ENCODE measurements at regions not wholly inside any gene's neighbourhood (a gene's known extent, or its start where the extent isn't known, plus 50 kb on each side); places are given as distances from the start of the nearest gene placed in this dataset.

DNA sequence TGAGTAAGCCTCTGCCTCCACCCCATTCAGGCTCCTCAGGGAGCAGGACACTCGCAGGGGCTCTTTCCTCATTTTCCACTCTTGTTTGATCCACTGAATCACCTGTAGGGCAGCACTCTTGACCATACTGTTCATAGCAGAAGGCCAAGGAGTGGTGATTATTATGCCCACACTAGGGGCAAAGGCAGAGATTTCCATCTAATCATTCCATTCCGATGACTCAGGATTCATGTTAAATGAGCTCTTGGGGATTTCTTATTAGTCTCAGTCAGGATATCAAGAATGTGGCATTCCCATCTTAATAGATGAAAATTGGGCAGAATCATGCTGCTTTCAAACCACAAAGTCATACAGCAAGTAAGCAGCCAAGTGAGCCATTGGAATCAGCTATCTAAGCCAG, 101.9 kb upstream of the MOCS1 start:
- ChIA-PET POLR2A (ENCODE audit: unreplicated experiment) (no interaction called here), CTCF (no interaction called here)
- Histone ChIP-seq H3K27ac (no peak overlapping the region), H3K4me3 (no peak overlapping the region), H3K9me2 (ENCODE audit: insufficient read depth) (no peaks in the 10 kb centered on the region), H3K36me3 (ENCODE audit: low read depth) (no peaks in the 10 kb centered on the region), H3K4me1 (replicated peaks; ENCODE audit: insufficient read depth) (no peaks in the 10 kb centered on the region), H4K20me1 (ENCODE audit: insufficient read depth) (no peaks in the 10 kb centered on the region), H2AFZ (no peak overlapping the region), H3K27me3 (ENCODE audit: insufficient read depth, low read depth) (0 out of 2 replicates have a peak, but pooled peaks cover 1% of the 10 kb centered on the region), H3K9me3 (ENCODE audit: insufficient read depth, low read depth) (no peaks in the 10 kb centered on the region), H3K4me2 (no peak overlapping the region), H3F3A (ENCODE audit: insufficient read depth, low read depth) (no peaks in the 10 kb centered on the region), H3K79me2 (ENCODE audit: low read depth) (no peaks in the 10 kb centered on the region)
- intact Hi-C loops (cut with micrococcal nuclease; ENCODE audit: unreplicated experiment) = no loop called here
- no peak for TF ChIP-seq EZH2 (IDR thresholded peaks at IDR 0.05; ENCODE audit: low read depth)
- TF ChIP-seq, protein P1, sequence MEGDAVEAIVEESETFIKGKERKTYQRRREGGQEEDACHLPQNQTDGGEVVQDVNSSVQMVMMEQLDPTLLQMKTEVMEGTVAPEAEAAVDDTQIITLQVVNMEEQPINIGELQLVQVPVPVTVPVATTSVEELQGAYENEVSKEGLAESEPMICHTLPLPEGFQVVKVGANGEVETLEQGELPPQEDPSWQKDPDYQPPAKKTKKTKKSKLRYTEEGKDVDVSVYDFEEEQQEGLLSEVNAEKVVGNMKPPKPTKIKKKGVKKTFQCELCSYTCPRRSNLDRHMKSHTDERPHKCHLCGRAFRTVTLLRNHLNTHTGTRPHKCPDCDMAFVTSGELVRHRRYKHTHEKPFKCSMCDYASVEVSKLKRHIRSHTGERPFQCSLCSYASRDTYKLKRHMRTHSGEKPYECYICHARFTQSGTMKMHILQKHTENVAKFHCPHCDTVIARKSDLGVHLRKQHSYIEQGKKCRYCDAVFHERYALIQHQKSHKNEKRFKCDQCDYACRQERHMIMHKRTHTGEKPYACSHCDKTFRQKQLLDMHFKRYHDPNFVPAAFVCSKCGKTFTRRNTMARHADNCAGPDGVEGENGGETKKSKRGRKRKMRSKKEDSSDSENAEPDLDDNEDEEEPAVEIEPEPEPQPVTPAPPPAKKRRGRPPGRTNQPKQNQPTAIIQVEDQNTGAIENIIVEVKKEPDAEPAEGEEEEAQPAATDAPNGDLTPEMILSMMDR (conservative IDR thresholded peaks at IDR 0.05) = no peak
- DNase-seq = no peak
- BruUV-seq (replicated peaks) = no TSS peak

DNA sequence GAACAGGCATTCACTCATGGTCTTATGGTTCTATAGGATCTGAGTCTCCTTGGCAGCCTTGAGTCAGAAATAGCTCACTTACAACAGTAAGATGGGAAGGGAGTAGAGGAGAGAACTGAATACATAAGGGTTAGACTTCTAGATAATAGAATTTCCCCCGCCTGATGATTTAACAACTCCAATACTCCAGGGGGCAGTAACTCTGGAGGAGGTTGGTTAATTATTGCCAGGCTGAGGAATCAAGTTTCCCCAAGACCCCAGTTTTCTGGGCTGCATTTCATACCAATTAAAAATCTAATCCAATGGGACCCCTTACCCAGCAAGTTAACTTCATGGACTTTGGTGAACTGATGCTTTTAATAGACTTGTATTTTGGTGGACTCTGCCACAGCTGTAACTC, 94.2 kb upstream of the MOCS1 start:
- ChIA-PET POLR2A (ENCODE audit: unreplicated experiment) (no interaction called here), CTCF (no interaction called here)
- Histone ChIP-seq H3K9me3 (ENCODE audit: insufficient read depth, low read depth) (no peaks in the 10 kb centered on the region), H3K36me3 (ENCODE audit: low read depth) (no peaks in the 10 kb centered on the region), H3K27me3 (ENCODE audit: insufficient read depth, low read depth) (no peaks in the 10 kb centered on the region; the same call in 1 of the 2 replicates), H3K4me2 (no peak overlapping the region), H3K79me2 (ENCODE audit: low read depth) (no peaks in the 10 kb centered on the region), H3K4me1 (replicated peaks; ENCODE audit: insufficient read depth) (no peaks in the 10 kb centered on the region), H2AFZ (no peak overlapping the region), H3K27ac (no peak overlapping the region), H3K4me3 (no peak overlapping the region), H3F3A (ENCODE audit: insufficient read depth, low read depth) (no peaks in the 10 kb centered on the region), H4K20me1 (ENCODE audit: insufficient read depth) (no peaks in the 10 kb centered on the region), H3K9me2 (ENCODE audit: insufficient read depth) (no peaks in the 10 kb centered on the region)
- TF ChIP-seq, protein P1 (conservative IDR thresholded peaks at IDR 0.05) = no peak
- no peak for TF ChIP-seq EZH2 (IDR thresholded peaks at IDR 0.05; ENCODE audit: low read depth)
- intact Hi-C loops (cut with micrococcal nuclease; ENCODE audit: unreplicated experiment) = no loop called here
- DNase-seq = no peak
- BruUV-seq (replicated peaks) = no TSS peak

DNA sequence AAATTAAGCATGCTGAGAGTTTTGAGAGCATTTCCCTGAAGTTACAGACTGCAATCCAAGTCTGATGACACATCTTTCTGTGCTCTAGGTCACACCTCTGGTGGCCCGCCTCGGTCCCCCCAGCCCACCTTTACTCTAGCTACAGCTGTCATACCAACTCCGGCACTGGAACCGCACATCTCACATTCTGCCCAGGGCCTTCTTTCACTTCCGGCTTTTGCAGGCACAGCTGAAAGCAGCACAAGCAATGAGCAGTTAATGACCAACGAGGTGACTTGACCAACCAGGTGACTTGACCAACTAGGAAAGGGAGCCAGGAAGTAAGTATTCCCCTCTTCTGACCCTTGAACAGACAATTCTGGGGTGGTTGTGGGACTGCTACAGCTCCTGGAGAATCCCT, 88.6 kb upstream of the MOCS1 start:
- no peaks in the 10 kb centered on the region for H3K9me2 ChIP-seq (ENCODE audit: insufficient read depth)
- H3K27me3 ChIP-seq (ENCODE audit: insufficient read depth, low read depth) = peaks cover 4% of the 10 kb centered on the region; the same call in 1 of the 2 replicates
- TF ChIP-seq EZH2 (IDR thresholded peaks at IDR 0.05; ENCODE audit: low read depth) = no peak
- TF ChIP-seq, protein P1 (conservative IDR thresholded peaks at IDR 0.05) = no peak
- H3F3A ChIP-seq (ENCODE audit: insufficient read depth, low read depth) = no peaks in the 10 kb centered on the region
- no peak overlapping the region for H3K4me2 ChIP-seq
- H4K20me1 ChIP-seq (ENCODE audit: insufficient read depth) = no peaks in the 10 kb centered on the region
- POLR2A ChIA-PET (ENCODE audit: unreplicated experiment) = no interaction called here
- no peaks in the 10 kb centered on the region for H3K36me3 ChIP-seq (ENCODE audit: low read depth)
- no peaks in the 10 kb centered on the region for H3K79me2 ChIP-seq (ENCODE audit: low read depth)
- no TSS peak for BruUV-seq (replicated peaks)
- H3K4me3 ChIP-seq = no peak overlapping the region
- no peak overlapping the region for H3K27ac ChIP-seq
- H3K4me1 ChIP-seq (replicated peaks; ENCODE audit: insufficient read depth) = no peaks in the 10 kb centered on the region
- no peak overlapping the region for H2AFZ ChIP-seq
- CTCF ChIA-PET = no interaction called here
- no peaks in the 10 kb centered on the region for H3K9me3 ChIP-seq (ENCODE audit: insufficient read depth, low read depth)
- no peak for DNase-seq
- intact Hi-C loops (cut with micrococcal nuclease; ENCODE audit: unreplicated experiment) = no loop called here
